Activated T-helper 1 cell treated with anti-CD3 and anti-CD28 coated beads, Interleukin-12 subunit alpha, Interleukin-12 subunit beta, Interleukin-2, Interleukin-4 antibody, amounts not matched to agents 30 ng/mL and 10 ng/mL and 1 ng/mL, durations not matched to agents 14 hours and 24 hours and 36 hours (primary cell): ENCODE measurements at regions not wholly inside any gene's neighbourhood (a gene's known extent, or its start where the extent isn't known, plus 50 kb on each side); places are given as distances from the start of the nearest gene placed in this dataset.
"Not testable (repeated sequence)": the region's sequence is repeated elsewhere in the genome, so short reads cannot be mapped to it uniquely, and the experiment has no call there.

ENCODE experiments used
- DNase-seq: peaks from one replicate; pipeline ENCODE4 v3.0.0; 2021; ENCODE audit warnings: low spot score
- H3K27ac Mint-ChIP-seq: one replicate; pipeline ENCODE4 v1.8.0; 2021; ENCODE audit warnings: mild to moderate bottlenecking, mixed read lengths
- H3K27me3 Mint-ChIP-seq: one replicate; pipeline ENCODE4 v1.8.0; 2022; ENCODE audit warnings: mild to moderate bottlenecking, moderate library complexity, mixed read lengths; ENCODE audit not compliant: insufficient read depth
- H3K36me3 Mint-ChIP-seq: one replicate; pipeline ENCODE4 v1.8.0; 2021; ENCODE audit warnings: low read depth, mixed read lengths
- H3K4me1 Mint-ChIP-seq: one replicate; pipeline ENCODE4 v1.8.0; 2021; ENCODE audit warnings: low read depth, mixed read lengths
- H3K4me3 Mint-ChIP-seq: one replicate; pipeline ENCODE4 v1.8.0; 2021; ENCODE audit warnings: mild to moderate bottlenecking, moderate library complexity, mixed read lengths
- H3K9me3 Mint-ChIP-seq: one replicate; pipeline ENCODE4 v1.8.0; 2021; ENCODE audit warnings: mixed read lengths
- intact Hi-C: fragments of 100-400 bp; cut with micrococcal nuclease; formaldehyde crosslinking; loops from one replicate; pipeline ENCODE4 v1.15.1; 2024

DNA sequence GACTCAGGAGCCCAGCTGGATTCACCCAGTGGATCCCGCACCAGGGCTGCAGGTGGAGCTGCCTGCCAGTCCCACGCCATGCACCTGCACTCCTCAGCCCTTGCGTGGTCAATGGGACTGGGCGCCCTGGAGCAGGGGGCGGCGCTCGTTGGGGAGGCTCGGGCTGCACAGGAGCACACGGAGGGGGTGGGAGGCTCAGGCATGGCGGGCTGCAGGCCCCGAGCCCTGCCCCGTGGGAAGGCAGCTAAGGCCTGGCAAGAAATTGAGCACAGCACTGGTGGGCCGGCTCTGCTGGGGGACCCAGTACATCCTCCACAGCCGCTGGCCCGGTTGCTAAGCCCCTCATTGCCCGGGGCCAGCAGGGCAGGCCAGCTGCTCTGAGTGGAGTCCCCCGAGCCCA is 90.3 kb downstream of the DLEU7 start:
- H3K9me3 Mint-ChIP-seq, H3K27ac Mint-ChIP-seq, intact Hi-C loops, H3K4me1 Mint-ChIP-seq, H3K36me3 Mint-ChIP-seq, DNase-seq, H3K4me3 Mint-ChIP-seq: not testable (repeated sequence)
- peaks cover 10% of the 10 kb centered on the region for H3K27me3 Mint-ChIP-seq

DNA sequence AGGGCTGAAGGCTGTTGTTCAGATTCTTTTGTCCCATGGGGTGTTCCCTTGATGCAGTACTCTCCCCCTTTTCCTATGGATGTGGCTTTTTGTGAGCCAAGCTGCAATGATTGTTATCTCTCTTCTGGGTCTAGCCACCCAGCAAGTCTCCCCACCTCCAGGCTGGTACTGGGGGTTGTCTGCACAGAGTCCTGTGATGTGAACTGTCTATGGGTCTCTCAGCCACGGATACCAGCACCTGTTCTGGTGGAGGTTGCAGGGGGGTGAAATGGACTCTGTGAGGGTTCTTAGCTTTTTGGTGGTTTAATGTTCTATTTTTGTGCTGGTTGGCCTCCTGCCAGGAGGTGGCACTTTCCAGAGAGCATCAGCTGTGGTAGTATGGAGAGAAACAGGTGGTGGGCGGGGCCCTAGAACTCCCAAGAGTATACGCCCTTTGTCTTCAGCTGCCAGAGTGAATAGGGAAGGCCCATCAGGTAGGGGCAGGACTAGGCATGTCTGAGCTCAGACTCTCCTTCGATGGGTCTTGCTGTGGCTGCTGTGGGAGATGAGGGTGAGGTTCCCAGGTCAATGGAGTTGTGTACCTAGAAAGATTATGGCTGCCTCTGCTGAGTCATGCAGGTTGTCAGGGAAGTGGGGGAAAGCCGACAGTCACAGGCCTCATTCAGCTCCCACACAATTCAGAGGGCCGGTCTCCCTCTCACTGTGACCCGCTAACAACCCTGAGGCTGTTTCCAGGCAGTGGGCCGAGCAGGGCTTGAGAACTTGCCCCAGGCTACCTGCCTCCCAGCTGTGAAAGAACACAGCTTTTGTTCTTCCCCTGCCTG is 87.4 kb downstream of the DLEU7 start:
- H3K27ac Mint-ChIP-seq, DNase-seq, H3K27me3 Mint-ChIP-seq, H3K4me1 Mint-ChIP-seq, intact Hi-C loops, H3K36me3 Mint-ChIP-seq, H3K9me3 Mint-ChIP-seq, H3K4me3 Mint-ChIP-seq: not testable (repeated sequence)

DNA sequence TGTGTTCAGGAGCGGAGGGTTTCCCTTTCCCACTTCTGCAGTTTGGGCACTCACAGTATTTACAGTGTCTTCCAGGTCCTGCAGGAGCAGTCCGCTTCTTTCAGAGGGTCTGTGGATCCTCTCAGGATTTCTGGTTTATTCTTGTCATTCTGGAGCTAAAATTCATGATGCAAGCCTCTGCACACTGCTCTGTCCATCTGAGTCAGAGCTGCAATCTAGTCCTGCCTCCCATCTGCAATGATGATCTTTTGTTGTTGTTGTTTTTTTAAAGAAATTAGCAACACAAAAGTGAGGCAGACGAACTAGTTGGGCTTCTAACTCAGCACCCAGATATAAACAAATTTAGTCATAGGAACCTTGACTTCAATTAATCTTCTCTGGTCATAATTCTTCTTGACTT is 86.5 kb downstream of the DLEU7 start:
- intact Hi-C loops, result no loop called here
- no peaks in the 10 kb centered on the region for H3K36me3 Mint-ChIP-seq
- H3K4me3 Mint-ChIP-seq, result no peak overlapping the region
- no peak overlapping the region for H3K27ac Mint-ChIP-seq
- DNase-seq, result no peak
- peaks cover 3% of the 10 kb centered on the region for H3K9me3 Mint-ChIP-seq
- no peaks in the 10 kb centered on the region for H3K27me3 Mint-ChIP-seq
- no peaks in the 10 kb centered on the region for H3K4me1 Mint-ChIP-seq

DNA sequence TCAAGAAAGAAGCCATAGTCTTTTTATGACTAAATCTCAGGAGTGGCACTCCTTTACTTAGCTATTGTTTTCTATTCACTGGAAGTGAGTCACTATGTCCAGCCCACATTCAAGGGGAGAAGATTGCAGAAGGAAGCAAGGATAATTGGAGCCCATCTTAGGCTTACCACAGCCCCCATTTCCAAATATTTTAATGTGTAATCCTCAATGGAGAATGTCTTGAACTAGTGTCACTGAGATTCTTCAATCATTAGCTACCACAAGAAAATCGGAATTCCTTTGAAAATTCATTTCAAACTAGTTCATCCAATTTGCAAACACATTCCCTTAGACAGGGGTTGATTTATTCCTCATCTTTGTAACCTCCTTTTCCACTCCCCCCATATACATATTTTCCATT is 84.7 kb downstream of the DLEU7 start:
- Mint-ChIP-seq H3K36me3 (no peaks in the 10 kb centered on the region), H3K27me3 (peaks cover 6% of the 10 kb centered on the region), H3K4me1 (no peaks in the 10 kb centered on the region), H3K9me3 (peaks cover 3% of the 10 kb centered on the region), H3K27ac (no peak overlapping the region), H3K4me3 (no peak overlapping the region)
- intact Hi-C loops, result no loop called here
- no peak for DNase-seq

DNA sequence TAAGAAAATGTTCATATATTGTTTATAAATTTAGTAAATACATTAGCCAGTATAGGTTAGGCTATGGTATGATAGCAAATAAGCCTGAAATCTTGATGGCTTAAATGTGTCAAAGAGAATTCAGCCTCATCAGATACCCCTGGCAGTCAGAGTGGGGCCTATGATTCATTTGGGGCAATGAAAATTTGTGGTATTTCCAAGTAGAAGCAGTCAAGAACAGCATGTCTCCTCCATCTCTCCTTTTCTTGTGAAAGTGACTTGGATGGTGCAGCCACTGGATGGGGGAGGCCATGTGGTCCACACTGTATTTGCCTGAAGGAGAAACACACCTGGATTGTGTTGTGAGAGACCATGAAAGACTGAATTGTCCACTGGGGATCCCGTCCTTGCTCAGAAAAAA is 82.7 kb downstream of the DLEU7 start:
- no peak for DNase-seq
- intact Hi-C loops, result no loop called here
- Mint-ChIP-seq H3K36me3 (no peaks in the 10 kb centered on the region), H3K27ac (no peak overlapping the region), H3K27me3 (peaks cover 6% of the 10 kb centered on the region), H3K4me3 (no peak overlapping the region), H3K9me3 (peaks cover 3% of the 10 kb centered on the region), H3K4me1 (no peaks in the 10 kb centered on the region)

DNA sequence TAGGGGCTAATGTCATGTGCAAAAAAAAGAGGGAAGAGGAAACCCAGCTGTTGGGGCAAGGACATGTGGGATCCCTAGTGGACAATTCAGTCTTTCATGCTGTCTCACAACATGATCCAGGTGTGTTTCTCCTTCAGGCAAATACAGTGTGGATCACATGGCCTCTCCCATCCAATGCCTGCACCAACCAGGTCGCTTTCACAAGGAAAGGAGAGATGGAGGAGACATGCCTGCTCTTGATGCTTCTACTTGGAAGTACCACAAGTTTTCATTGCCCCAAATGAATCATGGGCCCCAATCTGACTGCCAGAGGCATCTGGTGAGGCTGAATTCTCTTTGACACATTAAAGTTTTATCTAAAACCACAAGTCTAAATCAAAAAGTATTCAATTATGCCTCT is 82.1 kb downstream of the DLEU7 start:
- Mint-ChIP-seq H3K36me3 (no peaks in the 10 kb centered on the region), H3K27ac (no peak overlapping the region), H3K4me1 (no peaks in the 10 kb centered on the region), H3K9me3 (peaks cover 3% of the 10 kb centered on the region), H3K4me3 (no peak overlapping the region), H3K27me3 (peaks cover 7% of the 10 kb centered on the region)
- intact Hi-C loops, result no loop called here
- no peak for DNase-seq

DNA sequence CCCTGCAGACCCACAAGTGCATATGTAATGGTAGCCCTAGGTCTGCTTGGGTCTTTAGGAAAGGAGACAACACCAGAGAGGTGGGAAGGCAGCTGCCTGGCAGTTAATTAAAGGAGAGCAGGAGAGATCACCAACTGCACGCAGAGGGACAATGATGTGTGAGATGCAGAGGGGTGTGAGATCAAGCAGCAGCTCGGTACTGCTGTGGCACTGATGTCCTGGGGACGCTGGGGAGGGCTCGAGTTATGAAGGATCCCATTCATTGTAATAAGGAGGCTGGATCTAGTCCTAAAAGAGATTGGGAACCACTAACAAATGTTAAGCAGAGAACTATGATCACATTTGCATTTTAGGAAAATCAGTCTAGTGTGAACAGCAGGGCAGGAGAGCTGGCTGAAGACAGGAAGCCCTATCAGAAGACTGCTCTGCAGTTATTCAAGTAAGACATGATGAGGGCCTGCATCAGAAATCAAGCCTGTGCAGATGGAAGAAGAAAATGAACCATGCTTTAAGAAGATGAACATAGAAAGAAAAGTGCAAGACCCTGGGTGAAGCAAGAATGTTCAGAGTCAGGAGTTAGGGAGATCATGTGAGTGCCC is 80.4 kb downstream of the DLEU7 start:
- H3K27me3 Mint-ChIP-seq, result peaks cover 7% of the 10 kb centered on the region
- no peak overlapping the region for H3K27ac Mint-ChIP-seq
- no peak for DNase-seq
- peaks cover 3% of the 10 kb centered on the region for H3K9me3 Mint-ChIP-seq
- no peak overlapping the region for H3K4me3 Mint-ChIP-seq
- no peaks in the 10 kb centered on the region for H3K4me1 Mint-ChIP-seq
- intact Hi-C loops, result no loop called here
- H3K36me3 Mint-ChIP-seq, result no peaks in the 10 kb centered on the region

DNA sequence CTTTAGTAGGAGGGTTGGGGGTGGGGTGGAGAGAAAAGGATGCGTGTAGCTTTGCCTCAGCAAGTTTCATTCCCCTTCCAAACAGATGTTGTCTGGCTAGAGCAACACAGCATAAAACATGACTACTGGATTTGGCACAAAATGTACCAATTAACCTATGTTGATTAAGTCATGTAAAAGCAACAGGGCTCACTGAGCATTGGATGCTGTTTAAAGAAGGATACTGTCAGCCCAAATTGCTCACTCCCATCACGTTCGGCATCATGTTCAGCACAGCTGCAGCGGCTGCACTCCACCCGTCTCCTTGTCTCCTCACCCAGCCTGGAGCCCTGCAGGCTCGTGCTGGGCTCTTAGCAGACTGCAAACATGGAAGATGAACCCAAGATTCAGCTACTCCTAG is 77.5 kb downstream of the DLEU7 start:
- Mint-ChIP-seq H3K4me1 (no peaks in the 10 kb centered on the region), H3K36me3 (no peaks in the 10 kb centered on the region), H3K27me3 (peaks cover 11% of the 10 kb centered on the region), H3K4me3 (no peak overlapping the region), H3K9me3 (no peaks in the 10 kb centered on the region), H3K27ac (no peak overlapping the region)
- no peak for DNase-seq
- intact Hi-C loops, result no loop called here

DNA sequence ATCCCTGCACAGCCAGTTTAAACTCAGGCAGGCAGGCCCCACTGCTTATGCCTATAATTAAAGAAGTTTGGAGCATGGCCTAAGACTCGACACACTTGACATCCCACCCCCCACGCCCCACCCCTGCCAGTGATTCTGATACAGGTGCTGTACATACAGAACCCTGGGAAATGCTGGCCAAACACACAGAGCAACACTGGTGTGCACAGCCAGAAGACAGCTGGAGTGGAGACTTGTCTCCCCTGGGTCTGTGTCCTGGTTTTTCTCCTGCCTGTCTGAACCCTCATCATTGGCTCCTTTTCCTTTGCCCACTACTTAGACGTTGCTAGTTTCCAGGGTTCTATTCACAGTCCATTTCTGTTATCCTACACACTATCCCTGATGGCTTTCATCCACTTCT is 76.8 kb downstream of the DLEU7 start:
- Mint-ChIP-seq H3K36me3 (no peaks in the 10 kb centered on the region), H3K4me3 (no peak overlapping the region), H3K27ac (no peak overlapping the region), H3K9me3 (no peaks in the 10 kb centered on the region), H3K4me1 (no peaks in the 10 kb centered on the region), H3K27me3 (peaks cover 18% of the 10 kb centered on the region)
- no peak for DNase-seq
- intact Hi-C loops, result no loop called here

DNA sequence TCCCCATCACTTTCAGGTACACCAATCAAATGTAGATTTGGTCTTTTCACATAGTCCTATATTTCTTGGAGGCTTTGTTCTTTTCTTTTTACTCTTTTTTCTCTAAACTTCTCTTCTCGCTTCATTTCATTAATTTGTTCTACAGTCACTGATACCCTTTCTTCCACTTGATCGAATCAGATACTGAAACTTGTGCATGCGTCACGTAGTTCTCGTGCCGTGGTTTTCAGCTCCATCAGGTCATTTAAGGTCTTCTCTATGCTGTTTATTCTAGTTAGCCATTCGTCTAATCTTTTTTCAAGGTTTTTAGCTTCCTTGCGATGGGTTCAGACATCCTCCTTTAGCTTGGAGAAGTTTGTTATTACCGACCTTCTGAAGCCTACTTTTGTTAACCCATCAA is 70.6 kb downstream of the DLEU7 start:
- not testable (repeated sequence) for H3K9me3 Mint-ChIP-seq, H3K4me1 Mint-ChIP-seq

More for the DNA sequence above, 70.6 kb downstream of the DLEU7 start:
- DNase-seq, H3K36me3 Mint-ChIP-seq, H3K27ac Mint-ChIP-seq, intact Hi-C loops, H3K4me3 Mint-ChIP-seq: not testable (repeated sequence)
- peaks cover 22% of the 10 kb centered on the region for H3K27me3 Mint-ChIP-seq
